GM12892 (cell line): ENCODE measurements at regions not wholly inside any gene's neighbourhood (a gene's known extent, or its start where the extent isn't known, plus 50 kb on each side); places are given as distances from the start of the nearest gene placed in this dataset.

Source experiments
- POLR2A ChIP-seq: IDR thresholded peaks from 2 replicates; pipeline ENCODE4 v1.6.1; 2011; ENCODE audit warnings: low read depth, low read length, control low read depth
- POLR2AphosphoS5 ChIP-seq: IDR thresholded peaks from 2 replicates; pipeline ENCODE4 v1.6.1; 2011; ENCODE audit warnings: low read depth, low read length, control low read depth
- TAF1 ChIP-seq: IDR thresholded peaks from 2 replicates; pipeline ENCODE4 v1.6.1; 2011; ENCODE audit warnings: low read depth, mild to moderate bottlenecking, control low read depth, low read length, borderline replicate concordance

DNA sequence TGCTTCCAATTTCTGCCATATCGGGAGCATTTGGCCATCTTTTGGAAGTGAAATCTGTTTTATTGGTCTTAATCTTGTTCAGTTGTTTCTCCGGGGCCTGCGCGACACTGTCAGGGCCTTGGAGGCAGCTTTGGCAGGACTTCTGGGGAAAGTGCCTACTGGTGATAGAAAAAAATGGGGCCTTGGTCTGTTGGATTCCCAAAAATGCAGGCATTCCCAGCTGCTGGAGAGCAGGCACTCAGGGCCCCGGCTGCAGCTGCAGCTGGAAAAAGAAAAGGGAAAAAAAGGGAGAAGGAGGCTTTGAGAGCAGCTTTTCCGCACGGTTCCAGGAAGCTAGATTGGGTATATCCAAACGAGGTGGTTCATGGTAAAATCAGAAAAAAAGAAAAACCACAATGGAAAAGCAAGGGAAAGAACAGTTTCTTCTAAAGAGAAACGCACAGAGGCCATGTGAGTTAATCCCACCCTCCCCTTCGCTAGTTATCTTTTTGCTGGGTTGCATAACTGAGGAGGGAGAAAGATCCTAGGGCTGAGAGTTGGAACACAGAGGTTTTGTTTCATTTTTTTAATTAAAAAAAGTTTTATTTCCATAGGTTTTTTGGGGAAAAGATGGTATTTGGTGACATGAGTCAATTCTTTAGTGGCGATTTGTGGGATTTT is 134.7 kb upstream of the RFLNA start:
- no peak for TF ChIP-seq TAF1
- no peak for TF ChIP-seq POLR2A
- TF ChIP-seq POLR2AphosphoS5: no peak
